HCT116 (cell line): ENCODE measurements at regions not wholly inside any gene's neighbourhood (a gene's known extent, or its start where the extent isn't known, plus 50 kb on each side); places are given as distances from the start of the nearest gene placed in this dataset.

ENCODE experiments used
- ATAC-seq: fragments of 200-7000 bp; cut with Tn5 transposase; 2 replicates; pipeline ENCODE4 v1.9.1; 2020; ENCODE audit warnings: mild to moderate bottlenecking, moderate library complexity
- BruUV-seq: library from RNA; stranded (reverse); fragments of 400-500 nt; replicated peaks from 2 replicates; lab custom pipeline; 2021; lab: Mats Ljungman, UMichigan
- CTCF ChIA-PET: fragments of 300-600 bp; sonication (Branson Sonifier 250); formaldehyde crosslinking; loops from one replicate; lab custom pipeline; 2021; ENCODE audit warnings: antibody characterized with exemption; lab: Charles Lee
- POLR2A ChIA-PET: fragments of 300-600, 350-600 bp; sonication (Branson Sonifier 250); formaldehyde crosslinking; loops from one replicate; lab custom pipeline; 2021; ENCODE audit warnings: antibody characterized with exemption; lab: Charles Lee
- RAD21 ChIA-PET, 2 experiments: fragments of 300-600 bp; sonication (Branson Sonifier 250); formaldehyde crosslinking; loops; one replicate each; lab custom pipeline; 2023; ENCODE audit warnings: low total read pairs in 2 of 2; ENCODE audit not compliant: uncharacterized antibody in 2 of 2, unreplicated experiment in 2 of 2, low non-redundant PET in 1 of 2; lab: Charles Lee
- DNase-seq: peaks from one replicate; pipeline ENCODE4 v3.0.0-alpha.2; 2010; ENCODE audit warnings: low read depth, low spot score
- H2AFZ ChIP-seq: fragments of 200-600 bp; shearing (Covaris generic), sonication (generic); 2 replicates; pipeline ENCODE4 v1.6.1; 2017; ENCODE audit warnings: low read depth, mixed run types, mixed read lengths, antibody characterized with exemption, low read length; ENCODE audit not compliant: poor library complexity, severe bottlenecking
- H3K27ac ChIP-seq: 2 replicates; pipeline ENCODE4 v1.5.1; 2012; ENCODE audit warnings: low read depth, low read length
- H3K27me3 ChIP-seq: fragments of 200-600 bp; sonication (generic); 2 replicates; pipeline ENCODE4 v1.6.1; 2016; ENCODE audit warnings: mixed run types, low read length, mixed read lengths; ENCODE audit not compliant: insufficient read depth
- H3K36me3 ChIP-seq, 2 experiments: fragments of 200-500 bp in 1 of 2; fragments of 200-600 bp in 1 of 2; sonication (Bioruptor generic) in 1 of 2; sonication (generic) in 1 of 2; 2 replicates each; pipeline versions ENCODE4 v1.5.1 to v1.6.1; 2014 to 2016; ENCODE audit warnings: low read length in 2 of 2, inconsistent platforms in 1 of 2, mixed read lengths in 1 of 2, mixed run types in 1 of 2; ENCODE audit not compliant: insufficient read depth in 2 of 2, control insufficient read depth in 1 of 2
- H3K4me1 ChIP-seq, 2 experiments: fragments of 200-600 bp in 1 of 2; sonication (generic) in 1 of 2; 2 replicates each; pipeline versions ENCODE4 v1.5.1 to v1.6.1; 2012 to 2017; ENCODE audit warnings: low read length in 2 of 2, inconsistent platforms in 1 of 2, mild to moderate bottlenecking in 1 of 2, mixed read lengths in 1 of 2, mixed run types in 1 of 2, moderate library complexity in 1 of 2; ENCODE audit not compliant: insufficient read depth in 2 of 2, control insufficient read depth in 1 of 2
- H3K4me2 ChIP-seq: fragments of 200-600 bp; sonication (generic); 2 replicates; pipeline ENCODE4 v1.6.1; 2017; ENCODE audit warnings: mixed run types, low read length, mixed read lengths
- H3K4me3 ChIP-seq, 2 experiments: fragments of 200-600 bp in 1 of 2; sonication (generic) in 1 of 2; replicated peaks in 1 of 2; 2 replicates each; pipeline ENCODE4 v1.5.1; 2011 to 2016; ENCODE audit warnings: low read length in 2 of 2, control low read depth in 1 of 2, low read depth in 1 of 2, mild to moderate bottlenecking in 1 of 2, mixed read lengths in 1 of 2, mixed run types in 1 of 2
- H3K79me2 ChIP-seq: fragments of 200-600 bp; sonication (generic); 2 replicates; pipeline ENCODE4 v1.6.1; 2017; ENCODE audit warnings: mild to moderate bottlenecking, mixed run types, low read length, moderate library complexity, mixed read lengths; ENCODE audit not compliant: insufficient read depth
- H3K9ac ChIP-seq: fragments of 200-600 bp; sonication (generic); 2 replicates; pipeline ENCODE4 v1.6.1; 2016; ENCODE audit warnings: low read length, mixed read lengths
- H3K9me2 ChIP-seq: fragments of 200-600 bp; sonication (generic), shearing (Covaris generic); 2 replicates; pipeline ENCODE4 v1.6.1; 2017; ENCODE audit warnings: mixed run types, mild to moderate bottlenecking, moderate library complexity; ENCODE audit not compliant: insufficient read depth
- H3K9me3 ChIP-seq, 2 experiments: fragments of 200-500 bp in 1 of 2; fragments of 200-600 bp in 1 of 2; sonication (Bioruptor generic) in 1 of 2; sonication (generic) in 1 of 2; 2 replicates each; pipeline ENCODE4 v1.6.1; 2014 to 2017; ENCODE audit warnings: low read length in 2 of 2, mixed read lengths in 2 of 2, inconsistent platforms in 1 of 2, low read depth in 1 of 2, mild to moderate bottlenecking in 1 of 2, mixed run types in 1 of 2, moderate library complexity in 1 of 2; ENCODE audit not compliant: control insufficient read depth in 1 of 2, insufficient read depth in 1 of 2
- H4K20me1 ChIP-seq: fragments of 200-600 bp; sonication (generic), shearing (Covaris generic); 2 replicates; pipeline ENCODE4 v1.6.1; 2017; ENCODE audit warnings: mixed run types, mild to moderate bottlenecking, moderate library complexity; ENCODE audit not compliant: insufficient read depth
- CBX3 ChIP-seq: IDR thresholded peaks from 2 replicates; pipeline ENCODE4 v1.6.1; 2012; ENCODE audit warnings: low read depth
- CTCF ChIP-seq, 3 experiments: fragments of 200-600 bp in 1 of 3; sonication (generic) in 1 of 3; IDR thresholded peaks in 2 of 3; conservative IDR thresholded peaks in 1 of 3; 2 replicates each; pipeline ENCODE4 v1.5.1; 2012 to 2017; ENCODE audit warnings: low read depth in 2 of 3, low read length in 2 of 3, antibody characterized with exemption in 1 of 3, borderline replicate concordance in 1 of 3, control low read depth in 1 of 3, mild to moderate bottlenecking in 1 of 3, mixed read lengths in 1 of 3, mixed run types in 1 of 3, moderate library complexity in 1 of 3; ENCODE audit not compliant: insufficient read depth in 1 of 3
- EGR1 ChIP-seq: IDR thresholded peaks from 2 replicates; pipeline ENCODE4 v1.6.1; 2012; ENCODE audit warnings: low read depth
- ELF1 ChIP-seq: IDR thresholded peaks from 2 replicates; pipeline ENCODE4 v1.6.1; 2012; ENCODE audit warnings: low read depth, borderline replicate concordance
- EZH2 ChIP-seq: fragments of 200-600 bp; sonication (generic); IDR thresholded peaks from 2 replicates; pipeline ENCODE4 v1.6.1; 2017; ENCODE audit warnings: antibody characterized with exemption, mixed run types
- EZH2phosphoT487 ChIP-seq: fragments of 200-600 bp; IDR thresholded peaks from 2 replicates; pipeline ENCODE4 v1.6.1; 2018; ENCODE audit warnings: antibody characterized with exemption, borderline replicate concordance
- FOSL1 ChIP-seq: IDR thresholded peaks from 2 replicates; pipeline ENCODE4 v1.6.1; 2012; ENCODE audit warnings: low read depth
- JUND ChIP-seq: IDR thresholded peaks from 2 replicates; pipeline ENCODE4 v1.6.1; 2012
- MAX ChIP-seq: IDR thresholded peaks from 2 replicates; pipeline ENCODE4 v1.6.1; 2012
- POLR2AphosphoS5 ChIP-seq: IDR thresholded peaks from 2 replicates; pipeline ENCODE4 v1.6.1; 2011; ENCODE audit warnings: mild to moderate bottlenecking, low read depth, low read length, moderate library complexity
- SP1 ChIP-seq: IDR thresholded peaks from 2 replicates; pipeline ENCODE4 v1.6.1; 2012; ENCODE audit warnings: low read depth
- SRF ChIP-seq: IDR thresholded peaks from 2 replicates; pipeline ENCODE4 v1.6.1; 2012; ENCODE audit warnings: low read depth
- TCF7L2 ChIP-seq: IDR thresholded peaks from 2 replicates; pipeline ENCODE4 v1.7.0; 2011; ENCODE audit warnings: borderline replicate concordance, inconsistent platforms; ENCODE audit not compliant: insufficient read depth, insufficient read length; ENCODE audit errors: extremely low read depth
- YY1 ChIP-seq: IDR thresholded peaks from 2 replicates; pipeline ENCODE4 v1.6.1; 2011; ENCODE audit warnings: low read length, low read depth, moderate library complexity, mild to moderate bottlenecking; ENCODE audit not compliant: insufficient replicate concordance; ENCODE audit errors: extremely low read depth
- ZFX ChIP-seq: fragments of 450-650 bp; IDR thresholded peaks from 2 replicates; pipeline ENCODE4 v1.6.1; 2017
- ZNF274 ChIP-seq: fragments of 200-500 bp; sonication (Bioruptor generic); IDR thresholded peaks from 2 replicates; pipeline ENCODE4 v1.6.1; 2014; ENCODE audit warnings: mild to moderate bottlenecking, low read depth, low read length, inconsistent platforms
- intact Hi-C: fragments of 100-400 bp; cut with micrococcal nuclease; formaldehyde crosslinking; loops from 2 replicates; pipeline ENCODE4 v1.10.0; 2022

GRCh38 chr15:35191783-35192182 lies 106.7 kb upstream of the NANOGP8 start:
- no peak for ATAC-seq
- no peak for TF ChIP-seq TCF7L2
- no peak for TF ChIP-seq MAX
- no peak for TF ChIP-seq POLR2AphosphoS5
- TF ChIP-seq EZH2, result no peak
- TF ChIP-seq SP1, result no peak
- peak; percentile 50; the same call in 1 of the 2 replicates for TF ChIP-seq CBX3
- no peak for TF ChIP-seq EZH2phosphoT487
- TF ChIP-seq FOSL1, result no peak
- H3K27ac ChIP-seq, result no peak overlapping the region
- no peak overlapping the region for H3K4me2 ChIP-seq
- H4K20me1 ChIP-seq, result no peaks in the 10 kb centered on the region
- no peaks in the 10 kb centered on the region for H3K4me1 ChIP-seq
- BruUV-seq, result no TSS peak
- H3K4me3 ChIP-seq, result no peak overlapping the region
- DNase-seq, result no peak
- ChIA-PET POLR2A (no interaction called here), CTCF (no interaction called here), RAD21 (no interaction called here)
- H3K9me3 ChIP-seq, result peaks cover 14 to 20% of the 10 kb centered on the region in 2 experiments; a peak in 3 of 4 replicates
- no peaks in the 10 kb centered on the region for H3K27me3 ChIP-seq
- H2AFZ ChIP-seq, result no peak overlapping the region
- no peaks in the 10 kb centered on the region for H3K79me2 ChIP-seq
- no peaks in the 10 kb centered on the region for H3K9me2 ChIP-seq
- H3K36me3 ChIP-seq, result no peaks in the 10 kb centered on the region
- intact Hi-C loops, result no loop called here
- no peak overlapping the region for H3K9ac ChIP-seq

GRCh38 chr15:35186346-35186745 lies 101.3 kb upstream of the NANOGP8 start:
- ChIA-PET CTCF (no interaction called here), POLR2A (no interaction called here), RAD21 (no interaction called here)
- ATAC-seq (no peak), DNase-seq (no peak)
- Histone ChIP-seq H3K4me2 (no peak overlapping the region), H3K27me3 (no peaks in the 10 kb centered on the region), H2AFZ (no peak overlapping the region), H4K20me1 (no peaks in the 10 kb centered on the region), H3K9me2 (no peaks in the 10 kb centered on the region; the same call in 1 of the 2 replicates), H3K36me3 (no peaks in the 10 kb centered on the region), H3K9me3 (peaks cover 2 to 11% of the 10 kb centered on the region in 2 experiments; a peak in 3 of 4 replicates), H3K9ac (no peak overlapping the region), H3K4me1 (no peaks in the 10 kb centered on the region), H3K4me3 (no peak overlapping the region), H3K79me2 (no peaks in the 10 kb centered on the region), H3K27ac (no peak overlapping the region)
- intact Hi-C loops, result no loop called here
- BruUV-seq, result no TSS peak
- TF ChIP-seq YY1, result no peak
- TF ChIP-seq SP1, result no peak
- TF ChIP-seq ELF1, result no peak
- TF ChIP-seq SRF, result no peak
- no peak for TF ChIP-seq ZFX
- no peak for TF ChIP-seq ZNF274
- TF ChIP-seq POLR2AphosphoS5, result no peak
- TF ChIP-seq CTCF (IDR thresholded peaks at IDR 0.05 in 2 of 3, conservative IDR thresholded peaks at IDR 0.05 in 1 of 3; ENCODE audit: borderline replicate concordance in 1 of 3, insufficient read depth in 1 of 3, low read depth in 2 of 3, low read length in 2 of 3), result no peak
- TF ChIP-seq CBX3, result no peak
- TF ChIP-seq MAX, result no peak
- no peak for TF ChIP-seq FOSL1
- TF ChIP-seq TCF7L2, result no peak
- TF ChIP-seq JUND, result no peak
- TF ChIP-seq EGR1, result no peak
